Mesenchymal stem cell (in vitro differentiated cells and primary cell): ENCODE measurements at regions not wholly inside any gene's neighbourhood (a gene's known extent, or its start where the extent isn't known, plus 50 kb on each side); places are given as distances from the start of the nearest gene placed in this dataset.

ENCODE experiments used
- DNase-seq: peaks from one replicate; pipeline ENCODE4 v3.0.0-alpha.2; 2013
- H2AFZ ChIP-seq: one replicate; pipeline ENCODE4 v1.6.1; 2013; ENCODE audit warnings: low read depth, mild to moderate bottlenecking, control low read depth, inconsistent platforms, low read length, moderate library complexity
- H2AK5ac ChIP-seq: 2 replicates; pipeline ENCODE4 v1.6.1; 2013; ENCODE audit warnings: low read length, moderate library complexity, mild to moderate bottlenecking, inconsistent platforms; ENCODE audit not compliant: severe bottlenecking
- H2BK120ac ChIP-seq: one replicate; pipeline ENCODE4 v1.6.1; 2013; ENCODE audit warnings: low read depth, mild to moderate bottlenecking, inconsistent platforms, low read length, moderate library complexity
- H2BK12ac ChIP-seq, 2 experiments: one replicate each; pipeline ENCODE4 v1.6.1; 2013; ENCODE audit warnings: inconsistent platforms in 2 of 2, low read length in 2 of 2, mild to moderate bottlenecking in 2 of 2, moderate library complexity in 2 of 2, control low read depth in 1 of 2
- H2BK15ac ChIP-seq: one replicate; pipeline ENCODE4 v1.6.1; 2013; ENCODE audit warnings: mild to moderate bottlenecking, low read depth, inconsistent platforms; ENCODE audit not compliant: poor library complexity, severe bottlenecking
- H2BK5ac ChIP-seq: 2 replicates; pipeline ENCODE4 v1.6.1; 2013; ENCODE audit warnings: low read depth, mild to moderate bottlenecking, low read length, control low read depth, inconsistent platforms; ENCODE audit not compliant: poor library complexity, severe bottlenecking
- H3K14ac ChIP-seq, 2 experiments: one replicate each; pipeline ENCODE4 v1.6.1; 2013; ENCODE audit warnings: inconsistent platforms in 2 of 2, low read length in 2 of 2, control low read depth in 1 of 2, mild to moderate bottlenecking in 1 of 2, moderate library complexity in 1 of 2
- H3K18ac ChIP-seq, 2 experiments: one replicate each; pipeline ENCODE4 v1.6.1; 2013; ENCODE audit warnings: inconsistent platforms in 2 of 2, low read length in 2 of 2, control low read depth in 1 of 2, low read depth in 1 of 2, mild to moderate bottlenecking in 1 of 2
- H3K23ac ChIP-seq, 2 experiments: one replicate each; pipeline ENCODE4 v1.6.1; 2013; ENCODE audit warnings: inconsistent platforms in 2 of 2, low read length in 2 of 2, mild to moderate bottlenecking in 2 of 2, moderate library complexity in 2 of 2, control low read depth in 1 of 2
- H3K27ac ChIP-seq: 2 replicates; pipeline ENCODE4 v1.5.1; 2013; ENCODE audit warnings: mild to moderate bottlenecking, moderate library complexity, low read length, control low read depth, inconsistent platforms; ENCODE audit not compliant: poor library complexity, severe bottlenecking
- H3K27me3 ChIP-seq, 2 experiments: 2 replicates each; pipeline versions ENCODE4 v1.6.1 to v1.7.0; 2013; ENCODE audit warnings: low read length in 2 of 2, mild to moderate bottlenecking in 2 of 2, moderate library complexity in 2 of 2, control low read depth in 1 of 2, inconsistent platforms in 1 of 2; ENCODE audit not compliant: control insufficient read depth in 1 of 2, insufficient read depth in 1 of 2
- H3K36me3 ChIP-seq, 2 experiments: 2 replicates each; pipeline versions ENCODE4 v1.6.1 to v1.7.0; 2013; ENCODE audit warnings: low read length in 2 of 2, control low read depth in 1 of 2, inconsistent platforms in 1 of 2, low read depth in 1 of 2, mild to moderate bottlenecking in 1 of 2; ENCODE audit not compliant: insufficient read depth in 2 of 2, control insufficient read depth in 1 of 2
- H3K4ac ChIP-seq, 2 experiments: one replicate each; pipeline ENCODE4 v1.6.1; 2013; ENCODE audit warnings: inconsistent platforms in 2 of 2, low read length in 2 of 2, mild to moderate bottlenecking in 2 of 2, moderate library complexity in 2 of 2, control low read depth in 1 of 2, low read depth in 1 of 2
- H3K4me1 ChIP-seq: 2 replicates; pipeline ENCODE4 v1.6.1; 2013; ENCODE audit warnings: low read depth, low read length, control low read depth; ENCODE audit not compliant: control insufficient read depth, insufficient read depth
- H3K4me2 ChIP-seq: 2 replicates; pipeline ENCODE4 v1.6.1; 2013; ENCODE audit warnings: low read length, mild to moderate bottlenecking, inconsistent platforms; ENCODE audit not compliant: poor library complexity, severe bottlenecking
- H3K4me3 ChIP-seq, 2 experiments: 2 replicates each; pipeline versions ENCODE4 v1.5.1 to v1.7.0; 2013; ENCODE audit warnings: low read length in 2 of 2, mild to moderate bottlenecking in 2 of 2, control low read depth in 1 of 2, low read depth in 1 of 2; ENCODE audit not compliant: insufficient read depth in 1 of 2
- H3K79me1 ChIP-seq: replicated peaks from 2 replicates; pipeline ENCODE4 v1.6.1; 2013; ENCODE audit warnings: mild to moderate bottlenecking, control low read depth, low read length, inconsistent platforms; ENCODE audit not compliant: poor library complexity, severe bottlenecking
- H3K9ac ChIP-seq: 2 replicates; pipeline ENCODE4 v1.7.0; 2013; ENCODE audit warnings: mild to moderate bottlenecking, low read length, moderate library complexity
- H3K9me3 ChIP-seq: 2 replicates; pipeline ENCODE4 v1.7.0; 2013; ENCODE audit warnings: mild to moderate bottlenecking, low read length; ENCODE audit not compliant: control insufficient read depth
- H4K8ac ChIP-seq: one replicate; pipeline ENCODE4 v1.6.1; 2013; ENCODE audit warnings: inconsistent platforms, mild to moderate bottlenecking, low read length, moderate library complexity
- H4K91ac ChIP-seq: one replicate; pipeline ENCODE4 v1.6.1; 2013; ENCODE audit warnings: mild to moderate bottlenecking, low read length, inconsistent platforms
- WGBS: methylation state at CpG from one replicate; pipeline ENCODE4 v1.1.7; 2013; ENCODE audit warnings: mixed read lengths; 5-methylcytosine and 5-hydroxymethylcytosine counted together

GRCh38 chr15:66630801-66631351, 65.1 kb upstream of the LCTL start:
- Histone ChIP-seq H3K4me3 (no peak overlapping the region), H3K4ac (peak overlapping the region in 1 of 2 experiments; percentile 44), H3K27me3 (peaks cover 5 to 16% of the 10 kb centered on the region in 2 experiments), H3K79me1 (no peaks in the 10 kb centered on the region), H3K4me2 (no peak overlapping the region), H3K4me1 (peaks cover 8% of the 10 kb centered on the region), H4K8ac (peak overlapping the region; percentile 85), H4K91ac (peak overlapping the region; percentile 78), H2BK15ac (peak overlapping the region; percentile 87), H3K36me3 (no peaks in the 10 kb centered on the region), H3K18ac (peak overlapping the region; percentile 58 to 76), H2BK120ac (peak overlapping the region; percentile 39), H2AK5ac (no peak overlapping the region), H3K23ac (peak overlapping the region in 1 of 2 experiments; percentile 29), H3K27ac (no peak overlapping the region), H2BK12ac (peak overlapping the region in 1 of 2 experiments; percentile 77), H3K9me3 (no peaks in the 10 kb centered on the region), H3K14ac (peak overlapping the region in 1 of 2 experiments; percentile 84), H2AFZ (peak overlapping the region; percentile 32), H2BK5ac (no peak overlapping the region), H3K9ac (no peak overlapping the region)
- no peak for DNase-seq
- 47% methylated on average over 15 of the region's 17 CpGs for WGBS

DNA sequence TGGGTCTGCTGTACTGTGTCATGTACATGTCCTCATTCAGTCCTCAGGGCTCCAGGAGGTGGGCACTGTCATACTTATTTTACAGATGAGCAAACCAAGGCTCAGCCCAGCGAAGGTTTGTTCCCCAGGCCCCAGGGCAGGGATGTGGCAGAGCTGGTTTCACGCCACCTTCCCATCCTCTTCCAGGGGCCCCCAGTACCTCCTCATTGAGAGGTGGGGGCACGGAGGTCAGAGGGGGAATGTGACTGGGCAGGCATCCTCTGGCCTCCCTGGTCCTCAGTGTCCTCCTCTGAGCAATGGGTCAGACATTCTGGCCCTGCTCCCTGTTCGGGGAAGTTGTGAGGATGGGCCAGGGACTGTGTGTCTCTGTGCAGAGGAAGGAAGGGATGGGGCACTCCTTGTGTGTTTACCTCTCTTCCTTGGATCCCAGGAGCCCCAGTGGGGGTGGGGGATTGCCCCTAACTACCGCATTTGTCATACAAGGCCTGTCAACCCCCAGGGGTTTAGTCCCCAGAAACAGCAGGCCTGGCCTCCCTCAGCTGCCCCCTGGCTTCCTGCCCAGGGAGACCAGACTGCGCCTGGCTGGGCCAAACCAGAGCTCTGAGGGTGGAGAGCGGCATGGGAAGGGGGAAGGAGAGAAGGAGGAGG, 65.9 kb upstream of the LCTL start:
- no peak for DNase-seq
- no peak overlapping the region for H2AFZ ChIP-seq
- H3K4me2 ChIP-seq, result no peak overlapping the region
- H3K9me3 ChIP-seq, result no peaks in the 10 kb centered on the region
- 75% methylated on average over 5 of the region's 7 CpGs for WGBS
- H3K4me3 ChIP-seq, result no peak overlapping the region
- no peak overlapping the region for H2BK5ac ChIP-seq
- no peak overlapping the region for H2AK5ac ChIP-seq
- no peak overlapping the region for H3K23ac ChIP-seq
- no peak overlapping the region for H3K9ac ChIP-seq
- H4K8ac ChIP-seq, result peak overlapping the region; percentile 73
- no peaks in the 10 kb centered on the region for H3K36me3 ChIP-seq
- H3K14ac ChIP-seq, result peak overlapping the region in 1 of 2 experiments; percentile 75
- peak overlapping the region; percentile 38 to 72 for H2BK12ac ChIP-seq
- H3K27ac ChIP-seq, result no peak overlapping the region
- H3K4ac ChIP-seq, result peak overlapping the region in 1 of 2 experiments; percentile 51
- H3K18ac ChIP-seq, result peak overlapping the region in 1 of 2 experiments; percentile 50
- H4K91ac ChIP-seq, result peak overlapping the region; percentile 62
- no peak overlapping the region for H2BK120ac ChIP-seq
- no peaks in the 10 kb centered on the region for H3K79me1 ChIP-seq
- peaks cover 5 to 18% of the 10 kb centered on the region in 2 experiments for H3K27me3 ChIP-seq
- H3K4me1 ChIP-seq, result peaks cover 8% of the 10 kb centered on the region
- peak overlapping the region; percentile 88 for H2BK15ac ChIP-seq

DNA sequence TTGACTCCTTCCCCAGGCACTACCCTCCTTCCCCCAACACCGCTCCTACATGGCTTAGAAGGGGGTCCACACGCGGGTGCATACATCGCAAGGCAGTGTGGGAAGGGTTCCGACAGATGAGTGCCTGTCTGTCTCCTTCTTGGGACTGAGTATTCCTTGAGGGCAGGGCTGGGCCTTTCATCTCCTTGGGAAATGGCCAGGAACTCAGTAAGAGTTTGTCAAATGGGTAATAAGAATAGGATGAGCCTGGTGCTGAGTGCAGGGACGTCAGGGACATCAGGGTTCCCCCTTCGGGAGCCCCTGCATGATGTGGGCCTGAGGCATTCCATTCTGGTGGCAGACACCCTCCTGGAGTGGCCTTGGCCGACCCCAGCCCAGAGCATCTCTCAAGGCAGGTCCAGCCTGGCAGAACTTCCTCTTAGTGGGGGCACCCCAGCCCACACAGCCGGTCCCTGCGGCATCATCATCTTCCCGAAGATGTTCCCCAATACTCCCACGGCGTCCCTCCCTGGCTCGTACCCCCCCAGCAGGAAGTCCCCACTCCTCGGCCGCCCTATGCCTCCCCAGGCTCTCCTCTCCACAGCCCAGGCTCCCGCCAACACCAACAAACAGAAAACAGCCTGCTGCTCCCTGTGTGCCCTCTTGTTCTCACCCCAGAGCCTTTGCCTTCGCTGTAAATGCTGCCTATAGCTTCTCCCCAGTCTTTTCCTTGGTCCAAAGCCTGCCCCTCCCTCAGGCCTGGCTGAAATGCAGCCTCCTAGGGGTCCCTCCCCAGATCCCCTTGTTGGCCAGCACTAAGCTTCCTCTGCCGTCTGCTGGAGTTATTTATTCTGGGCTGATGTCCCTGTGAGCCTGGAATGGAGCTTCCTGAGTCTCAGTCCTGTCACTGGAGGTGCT, 67.5 kb upstream of the LCTL start:
- Histone ChIP-seq H2AK5ac (no peak overlapping the region), H2BK120ac (peak overlapping the region; percentile 6), H3K4me3 (no peak overlapping the region), H3K18ac (no peak overlapping the region), H3K4me2 (no peak overlapping the region), H2AFZ (no peak overlapping the region), H3K4me1 (peaks cover 8% of the 10 kb centered on the region), H3K27me3 (peaks cover 5 to 18% of the 10 kb centered on the region in 2 experiments), H3K9me3 (no peaks in the 10 kb centered on the region), H2BK5ac (no peak overlapping the region), H4K91ac (no peak overlapping the region), H3K23ac (no peak overlapping the region), H3K9ac (no peak overlapping the region), H2BK15ac (peak overlapping the region; percentile 84), H4K8ac (peak overlapping the region; percentile 29), H3K4ac (no peak overlapping the region), H3K36me3 (no peaks in the 10 kb centered on the region), H3K79me1 (no peaks in the 10 kb centered on the region), H3K27ac (no peak overlapping the region), H3K14ac (peak overlapping the region in 1 of 2 experiments; percentile 21), H2BK12ac (peak overlapping the region; percentile 1 to 20)
- no peak for DNase-seq
- WGBS, result 70% methylated on average over 19 of the region's 19 CpGs

DNA sequence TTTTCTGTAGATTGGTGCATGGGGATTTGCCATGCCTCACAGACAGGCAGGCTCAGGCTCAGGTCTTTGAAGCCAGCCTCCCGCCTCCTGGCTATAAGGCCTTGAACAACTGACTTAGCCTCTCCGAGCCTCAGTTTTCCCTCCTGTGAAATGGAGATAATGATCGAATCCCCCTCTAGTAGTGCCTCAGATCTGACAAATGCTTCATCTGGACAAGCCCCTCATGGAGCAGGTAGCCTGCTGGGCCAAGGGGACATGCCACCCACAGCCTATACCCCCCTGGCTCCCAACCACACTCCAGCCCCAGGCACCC, 68.1 kb upstream of the LCTL start:
- DNase-seq, result no peak
- Histone ChIP-seq H3K4ac (no peak overlapping the region), H3K27me3 (peaks cover 5 to 18% of the 10 kb centered on the region in 2 experiments), H3K4me1 (peaks cover 8% of the 10 kb centered on the region), H3K36me3 (no peaks in the 10 kb centered on the region), H2BK12ac (no peak overlapping the region), H3K79me1 (no peaks in the 10 kb centered on the region), H2AFZ (no peak overlapping the region), H4K8ac (no peak overlapping the region), H3K9me3 (no peaks in the 10 kb centered on the region), H4K91ac (peak overlapping the region; percentile 74), H3K18ac (no peak overlapping the region), H2AK5ac (no peak overlapping the region), H3K4me2 (no peak overlapping the region), H3K27ac (no peak overlapping the region), H3K14ac (peak overlapping the region in 1 of 2 experiments; percentile 21), H3K9ac (no peak overlapping the region), H3K4me3 (no peak overlapping the region), H2BK120ac (no peak overlapping the region), H2BK5ac (no peak overlapping the region), H2BK15ac (peak overlapping the region; percentile 84), H3K23ac (no peak overlapping the region)
- 100% methylated on average over 3 of the region's 3 CpGs for WGBS
